NCI-H2196 treated with DMSO at 0.1 percent for 48 hours (cell line): ENCODE measurements at regions not wholly inside any gene's neighbourhood (a gene's known extent, or its start where the extent isn't known, plus 50 kb on each side); places are given as distances from the start of the nearest gene placed in this dataset.
"Not testable (repeated sequence)": the region's sequence is repeated elsewhere in the genome, so short reads cannot be mapped to it uniquely, and the experiment has no call there.

Source experiments
- DNase-seq: peaks from one replicate; lab custom pipeline; 2025; ENCODE audit not compliant: unreplicated experiment; lab: John Stamatoyannopoulos, UW

DNA sequence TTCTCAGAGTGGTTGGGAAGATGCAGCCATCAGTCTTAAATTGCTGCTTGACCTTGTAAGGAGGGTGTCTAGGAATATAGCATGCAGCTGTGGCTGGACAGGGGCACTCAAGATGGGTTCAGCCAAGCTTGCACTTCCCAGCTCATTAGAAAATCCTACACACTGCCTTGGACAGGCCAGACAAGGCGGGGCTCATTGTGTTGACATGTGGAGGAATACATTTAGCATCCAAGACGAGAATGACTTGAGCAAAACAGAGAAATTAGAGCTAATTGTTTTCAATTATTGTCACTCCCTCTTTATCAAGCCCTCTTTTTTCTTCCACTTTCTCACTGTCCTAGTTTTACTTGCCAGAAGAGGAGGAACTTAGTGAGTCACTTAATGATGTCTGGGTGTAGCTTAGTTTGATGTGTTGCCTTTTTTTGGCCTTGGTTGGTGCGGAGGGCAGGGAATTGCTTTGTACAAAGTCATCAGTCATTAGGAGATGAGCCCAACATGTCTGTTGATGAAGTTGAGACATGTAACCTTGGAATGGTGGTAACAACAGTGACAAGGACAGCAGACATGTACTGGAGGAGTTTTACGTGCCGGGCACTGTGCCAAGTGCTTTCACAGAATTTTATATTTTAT is 1219.3 kb upstream of the WWC1 start:
- DNase-seq, result no peak

DNA sequence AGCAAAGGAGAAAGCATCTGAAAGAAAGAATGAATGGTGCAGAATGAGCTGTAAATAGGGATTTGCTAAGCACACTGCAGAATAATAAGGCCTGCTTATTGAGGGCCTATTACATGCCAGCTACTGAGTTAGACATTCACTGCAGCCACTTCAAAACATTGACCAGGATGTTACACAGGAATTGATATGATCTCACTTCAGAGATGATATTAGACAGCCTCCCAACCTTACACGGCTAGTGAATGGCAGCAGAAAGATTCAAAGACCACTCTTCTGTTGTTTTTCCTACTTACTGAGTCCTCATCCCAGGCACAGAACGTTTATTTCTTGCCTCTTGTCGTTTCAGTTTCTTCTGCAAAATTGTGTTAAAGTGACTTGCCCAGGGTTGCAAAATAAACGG is 1209.9 kb upstream of the WWC1 start:
- no peak for DNase-seq

- no peak for DNase-seq
Measured at GRCh38 chr5:167096816-167097215, 1194.6 kb upstream of the WWC1 start.

- no peak for DNase-seq
Measured at GRCh38 chr5:167104351-167104750, 1187.1 kb upstream of the WWC1 start.

DNA sequence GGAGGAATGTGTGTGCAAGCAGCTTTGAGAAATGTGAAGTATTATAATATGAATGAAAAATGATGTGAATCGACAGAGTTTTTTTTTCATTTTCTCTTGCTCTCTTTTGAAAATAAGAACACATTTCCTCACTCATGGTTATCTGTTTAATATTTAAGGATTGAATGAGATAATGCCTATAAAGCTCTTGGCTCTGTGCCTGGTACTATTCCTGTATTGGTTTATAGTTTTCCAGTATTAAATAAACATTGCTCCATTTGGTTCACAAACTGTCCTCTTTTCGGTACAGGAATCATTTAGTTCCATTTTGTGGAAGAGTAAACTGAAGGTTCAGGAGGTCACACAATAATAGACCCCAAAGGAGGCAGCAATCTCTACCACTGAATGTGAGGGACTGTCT is 1185.5 kb upstream of the WWC1 start:
- DNase-seq, result no peak

DNA sequence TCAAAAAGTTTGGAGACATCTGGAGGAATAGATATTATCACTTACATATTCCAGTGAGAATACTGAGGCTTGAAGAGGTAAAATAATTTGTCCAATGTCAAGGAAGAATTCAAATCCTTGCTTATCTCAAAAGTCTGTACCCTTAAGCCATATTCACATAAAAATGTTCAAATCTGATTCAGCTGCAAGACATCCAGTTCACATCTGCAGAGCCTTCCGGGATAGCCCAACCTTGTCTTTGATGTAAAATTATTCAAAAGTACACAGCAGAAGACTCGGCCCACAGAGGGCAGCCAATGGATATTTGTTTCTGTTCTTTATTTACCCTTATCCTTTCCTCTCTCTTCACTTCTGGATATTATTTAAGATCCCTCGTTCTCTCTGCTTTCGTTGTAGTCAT is 1183.8 kb upstream of the WWC1 start:
- no peak for DNase-seq

DNA sequence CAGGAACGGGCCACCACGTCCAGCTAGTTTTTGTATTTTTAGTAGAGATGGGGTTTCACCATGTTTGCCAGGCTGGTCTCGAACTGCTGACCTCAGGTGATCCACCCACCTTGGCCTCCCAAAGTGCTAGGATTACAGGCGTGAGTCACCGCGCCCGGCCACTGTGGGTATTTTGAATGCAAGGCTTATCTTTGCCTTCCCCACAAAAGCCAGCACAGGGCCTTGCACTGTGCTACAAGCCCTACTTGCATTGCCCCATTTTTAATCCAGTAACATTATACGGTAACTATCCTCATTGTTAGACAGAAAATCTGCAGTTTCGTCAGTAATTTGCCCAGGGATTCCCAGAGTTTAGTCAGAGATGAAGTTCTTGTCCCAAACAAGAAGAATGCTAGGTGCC is 1183.2 kb upstream of the WWC1 start:
- DNase-seq, result not testable (repeated sequence)

- no peak for DNase-seq
Measured at GRCh38 chr5:167112556-167112955, 1178.9 kb upstream of the WWC1 start.

DNA sequence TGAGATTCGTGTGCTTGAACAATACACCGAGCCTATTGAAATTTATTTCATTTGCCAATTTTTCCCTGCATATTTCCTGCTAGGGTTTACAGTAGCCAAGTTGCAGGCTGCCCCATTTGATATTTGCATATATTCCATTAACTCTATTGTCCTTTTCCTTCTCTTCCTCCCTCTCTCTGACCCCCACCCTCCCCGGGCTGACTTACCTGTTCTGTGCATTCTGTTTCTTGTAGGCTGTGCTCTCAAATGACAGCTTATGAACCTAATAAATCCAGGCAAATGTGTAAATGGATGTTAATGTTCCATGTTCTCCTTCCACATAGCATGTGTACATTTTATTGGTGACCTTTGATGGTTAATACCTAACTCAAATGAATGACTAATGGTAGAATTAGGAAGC is 1169.2 kb upstream of the WWC1 start:
- DNase-seq, result no peak

GRCh38 chr5:167123126-167123525 is 1168.3 kb upstream of the WWC1 start:
- DNase-seq, result no peak

GRCh38 chr5:167128581-167128980 is 1162.9 kb upstream of the WWC1 start:
- no peak for DNase-seq

- DNase-seq, result no peak
Measured at GRCh38 chr5:167140548-167141291, 1150.7 kb upstream of the WWC1 start.

- DNase-seq, result no peak
Measured at GRCh38 chr5:167143716-167144115, 1147.7 kb upstream of the WWC1 start.

- no peak for DNase-seq
Measured at GRCh38 chr5:167145841-167146240, 1145.6 kb upstream of the WWC1 start.

- no peak for DNase-seq
Measured at GRCh38 chr5:167147879-167148278, 1143.6 kb upstream of the WWC1 start.

DNA sequence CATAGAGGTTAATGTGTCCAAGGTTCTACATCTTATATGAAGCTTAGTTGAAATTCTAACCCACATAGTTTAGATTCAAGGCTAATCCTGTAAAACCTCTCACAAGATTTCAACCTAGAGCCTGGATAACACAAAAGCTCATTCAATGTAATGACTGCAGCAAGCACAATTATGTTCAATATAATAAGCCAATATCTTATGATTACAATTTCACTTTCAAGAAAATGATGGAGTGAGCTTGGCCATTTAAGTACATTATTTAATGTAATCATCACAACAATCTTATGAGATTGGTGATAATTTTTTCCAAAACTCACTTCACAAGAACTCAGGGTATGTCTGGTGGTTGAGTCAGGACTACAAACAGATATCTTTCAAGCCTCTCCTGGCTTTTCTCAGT is 1140.8 kb upstream of the WWC1 start:
- no peak for DNase-seq

DNA sequence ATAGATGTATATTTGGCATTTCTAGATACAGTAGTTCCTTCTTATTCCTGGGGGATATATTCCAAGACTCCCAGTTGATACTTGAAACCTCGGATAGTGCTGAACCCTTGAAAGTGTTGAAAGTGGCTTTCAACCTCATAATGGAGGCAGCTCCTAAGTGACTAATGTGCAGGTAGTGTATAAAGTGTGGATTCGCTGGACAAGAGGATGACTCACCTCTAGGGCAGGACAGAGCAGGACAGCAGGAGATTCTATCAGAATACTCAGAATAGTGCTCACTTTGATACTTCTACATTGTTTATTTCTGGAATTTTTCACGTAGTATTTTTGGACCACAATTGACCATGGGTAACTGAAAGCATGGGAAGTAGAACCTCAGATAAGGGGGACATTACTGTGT is 1138.9 kb upstream of the WWC1 start:
- no peak for DNase-seq

DNA sequence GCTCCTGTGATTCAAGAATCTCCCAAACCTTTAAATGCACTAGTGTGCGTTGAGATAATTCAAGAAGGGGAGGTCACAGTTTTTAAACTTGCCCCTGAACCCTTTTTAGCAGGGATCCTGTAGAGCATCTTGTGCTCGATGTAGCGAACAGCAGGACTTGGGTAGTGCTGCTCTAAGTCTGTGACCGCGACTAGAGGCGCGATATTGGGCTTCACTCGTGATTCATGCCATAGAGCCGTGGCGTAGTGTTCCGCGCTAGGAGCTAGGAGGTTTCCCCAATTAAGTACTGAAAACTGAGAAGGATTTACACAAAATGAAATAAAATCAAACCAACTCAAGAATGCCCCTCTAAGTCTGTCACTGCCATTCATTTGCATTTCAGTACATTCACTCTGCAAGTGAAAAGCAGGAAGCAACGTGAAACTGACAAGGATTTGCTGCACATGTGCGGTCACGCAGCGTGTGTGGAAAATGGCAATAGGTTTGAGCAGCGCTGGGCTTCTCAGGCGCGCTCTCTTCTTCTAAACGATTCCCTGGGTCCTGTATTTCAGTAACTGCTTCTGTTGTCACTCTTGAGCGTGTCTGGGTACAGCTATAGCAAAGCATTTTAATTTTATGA is 1135.9 kb upstream of the WWC1 start:
- no peak for DNase-seq

DNA sequence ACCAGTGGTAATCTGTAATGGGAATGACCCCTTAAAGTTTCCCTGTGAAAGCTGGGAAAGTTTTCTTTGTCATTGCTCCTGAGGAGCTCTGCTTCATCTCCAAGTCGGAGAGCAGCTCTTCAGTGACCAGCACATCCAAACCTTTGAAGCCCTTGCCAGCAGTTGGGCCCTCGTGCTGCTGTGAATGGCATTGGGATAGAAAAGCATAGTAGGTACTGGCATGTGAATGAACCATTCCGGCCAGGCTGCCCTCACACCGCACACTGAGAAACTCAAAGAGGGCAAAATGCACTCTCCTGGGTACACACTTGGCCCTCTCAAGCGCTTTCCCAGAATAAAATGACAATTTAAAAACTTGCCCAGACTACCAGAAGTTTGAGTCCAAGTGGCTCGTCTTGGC is 1135.0 kb upstream of the WWC1 start:
- DNase-seq, result no peak

GRCh38 chr5:167158588-167158987 is 1132.9 kb upstream of the WWC1 start:
- no peak for DNase-seq

GRCh38 chr5:167160388-167160787 is 1131.1 kb upstream of the WWC1 start:
- no peak for DNase-seq

DNA sequence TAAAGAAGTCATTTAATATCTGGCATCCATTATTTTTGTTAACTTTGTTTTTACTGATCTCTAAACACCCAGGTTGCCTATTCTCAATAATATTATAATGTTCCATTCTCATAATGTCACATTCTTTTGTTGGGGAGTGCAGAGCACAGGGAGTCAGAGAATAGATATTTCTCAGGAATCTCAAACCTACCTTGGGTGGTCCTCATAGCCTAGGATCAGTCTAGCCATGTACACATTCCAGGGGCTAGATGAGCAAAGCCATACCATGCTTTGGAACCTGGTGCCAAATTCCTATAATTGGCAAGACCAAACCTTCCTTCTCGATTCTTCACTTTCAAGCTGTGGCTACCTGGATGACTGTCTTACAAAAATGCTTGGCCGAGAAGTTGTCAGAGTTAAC is 1124.7 kb upstream of the WWC1 start:
- no peak for DNase-seq
